22Rv1 (cell line): ENCODE measurements at regions not wholly inside any gene's neighbourhood (a gene's known extent, or its start where the extent isn't known, plus 50 kb on each side); places are given as distances from the start of the nearest gene placed in this dataset.
"Not testable (repeated sequence)": the region's sequence is repeated elsewhere in the genome, so short reads cannot be mapped to it uniquely, and the experiment has no call there.

Experiments
- H3K27ac ChIP-seq: fragments of 450-650 bp; 2 replicates; pipeline ENCODE4 v1.5.1; 2017
- CTCF ChIP-seq: fragments of 450-650 bp; IDR thresholded peaks from 2 replicates; pipeline ENCODE4 v1.5.1; 2017; ENCODE audit warnings: mild to moderate bottlenecking
- ZFX ChIP-seq: fragments of 450-650 bp; IDR thresholded peaks from 2 replicates; pipeline ENCODE4 v1.6.1; 2017; ENCODE audit warnings: antibody characterized with exemption, borderline replicate concordance

- no peak for TF ChIP-seq ZFX
- no peak for TF ChIP-seq CTCF
- H3K27ac ChIP-seq, result no peak overlapping the region
Measured at GRCh38 chr3:178127221-178127620, 409.0 kb upstream of the KCNMB2 start.

DNA sequence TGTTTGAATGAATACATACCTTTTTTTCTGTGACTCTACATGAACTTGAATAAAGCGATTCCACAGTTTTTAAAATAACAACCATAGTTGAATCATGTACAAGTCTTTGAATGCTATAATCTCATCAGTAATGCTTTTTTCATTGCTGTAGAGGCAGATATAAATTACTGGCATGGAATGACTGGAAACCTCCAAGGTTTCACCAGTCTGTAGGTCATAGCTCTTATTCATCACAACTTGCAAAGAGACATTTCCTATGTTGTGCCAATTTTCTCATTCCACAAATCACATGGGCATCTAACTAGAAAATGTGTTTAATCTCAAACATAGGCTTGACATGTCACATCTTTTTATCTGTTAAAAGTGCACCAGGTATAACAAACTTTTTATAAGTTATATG, 407.1 kb upstream of the KCNMB2 start:
- TF ChIP-seq ZFX (no peak), CTCF (no peak)
- H3K27ac ChIP-seq, result no peak overlapping the region

DNA sequence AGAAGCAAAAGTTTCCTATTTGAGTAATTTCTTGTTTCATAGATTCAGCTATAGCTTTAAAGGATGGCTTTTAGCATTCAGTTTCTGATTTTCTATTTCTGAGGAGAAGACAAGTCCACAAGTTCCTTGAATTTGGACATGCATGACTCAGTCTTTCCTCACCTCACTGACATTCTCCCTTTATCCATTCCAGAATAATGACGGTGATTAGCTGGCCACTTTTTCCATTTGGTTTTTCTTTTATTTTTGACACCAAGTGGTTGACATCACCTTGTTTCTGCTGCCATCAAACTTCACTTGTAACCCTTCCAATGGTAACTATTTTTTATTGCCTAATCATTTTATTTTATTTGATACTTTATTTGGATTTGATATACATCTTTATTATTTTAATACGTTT, 404.4 kb upstream of the KCNMB2 start:
- no peak overlapping the region for H3K27ac ChIP-seq
- TF ChIP-seq CTCF (no peak), ZFX (no peak)

GRCh38 chr3:178137206-178137605, 399.0 kb upstream of the KCNMB2 start:
- no peak for TF ChIP-seq CTCF
- H3K27ac ChIP-seq, result no peak overlapping the region

DNA sequence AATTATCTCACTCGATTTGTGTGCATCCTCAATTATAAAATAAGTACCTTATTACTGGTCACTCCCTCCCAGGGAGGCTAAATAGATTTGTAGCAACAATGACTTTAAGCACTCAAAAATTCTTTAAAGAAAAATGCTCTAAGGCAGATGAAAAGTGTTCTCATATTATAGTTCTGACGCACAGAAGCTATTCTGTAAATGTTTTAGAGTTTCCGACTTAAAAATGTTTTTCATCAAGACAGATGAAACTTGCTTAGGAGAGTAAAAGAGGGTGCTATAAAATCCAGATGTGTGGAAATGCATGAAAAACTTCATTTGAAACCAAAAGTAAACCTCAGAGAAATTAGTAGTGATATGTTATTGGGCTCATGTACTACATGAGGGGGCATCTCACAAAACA, 398.4 kb upstream of the KCNMB2 start:
- H3K27ac ChIP-seq, result no peak overlapping the region
- TF ChIP-seq CTCF (no peak), ZFX (no peak)

- H3K27ac ChIP-seq, result no peak overlapping the region
- TF ChIP-seq ZFX (no peak), CTCF (no peak)
Measured at GRCh38 chr3:178139116-178139515, 397.1 kb upstream of the KCNMB2 start.

- TF ChIP-seq CTCF, result no peak
- no peak for TF ChIP-seq ZFX
- no peak overlapping the region for H3K27ac ChIP-seq
Measured at GRCh38 chr3:178140531-178141304, 395.5 kb upstream of the KCNMB2 start.

- H3K27ac ChIP-seq, result not testable (repeated sequence)
Measured at GRCh38 chr3:178141305-178141684, 394.9 kb upstream of the KCNMB2 start.
